DOHH2 (cell line): ENCODE measurements at regions not wholly inside any gene's neighbourhood (a gene's known extent, or its start where the extent isn't known, plus 50 kb on each side); places are given as distances from the start of the nearest gene placed in this dataset.

Experiments used
- EZH2phosphoT487 ChIP-seq: fragments of 200-600 bp; sonication (generic); IDR thresholded peaks from 2 replicates; pipeline ENCODE4 v1.6.1; 2017; ENCODE audit warnings: borderline replicate concordance, mild to moderate bottlenecking, antibody characterized with exemption, low read length, moderate library complexity, mixed read lengths
- TF ChIP-seq, protein P1 (sequence below): fragments of 200-600 bp; sonication (generic); IDR thresholded peaks from one replicate; pipeline ENCODE4 v1.5.1; 2014; ENCODE audit warnings: antibody characterized with exemption, mild to moderate bottlenecking, low read depth, low read length; ENCODE audit not compliant: poor library complexity, severe bottlenecking

- TF ChIP-seq, protein P1, sequence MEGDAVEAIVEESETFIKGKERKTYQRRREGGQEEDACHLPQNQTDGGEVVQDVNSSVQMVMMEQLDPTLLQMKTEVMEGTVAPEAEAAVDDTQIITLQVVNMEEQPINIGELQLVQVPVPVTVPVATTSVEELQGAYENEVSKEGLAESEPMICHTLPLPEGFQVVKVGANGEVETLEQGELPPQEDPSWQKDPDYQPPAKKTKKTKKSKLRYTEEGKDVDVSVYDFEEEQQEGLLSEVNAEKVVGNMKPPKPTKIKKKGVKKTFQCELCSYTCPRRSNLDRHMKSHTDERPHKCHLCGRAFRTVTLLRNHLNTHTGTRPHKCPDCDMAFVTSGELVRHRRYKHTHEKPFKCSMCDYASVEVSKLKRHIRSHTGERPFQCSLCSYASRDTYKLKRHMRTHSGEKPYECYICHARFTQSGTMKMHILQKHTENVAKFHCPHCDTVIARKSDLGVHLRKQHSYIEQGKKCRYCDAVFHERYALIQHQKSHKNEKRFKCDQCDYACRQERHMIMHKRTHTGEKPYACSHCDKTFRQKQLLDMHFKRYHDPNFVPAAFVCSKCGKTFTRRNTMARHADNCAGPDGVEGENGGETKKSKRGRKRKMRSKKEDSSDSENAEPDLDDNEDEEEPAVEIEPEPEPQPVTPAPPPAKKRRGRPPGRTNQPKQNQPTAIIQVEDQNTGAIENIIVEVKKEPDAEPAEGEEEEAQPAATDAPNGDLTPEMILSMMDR, result no peak
- TF ChIP-seq EZH2phosphoT487, result no peak
Measured at GRCh38 chr1:187092104-187092503, 263.4 kb downstream of the PLA2G4A start.
